KG1 (cell line): ENCODE measurements at regions not wholly inside any gene's neighbourhood (a gene's known extent, or its start where the extent isn't known, plus 50 kb on each side); places are given as distances from the start of the nearest gene placed in this dataset.
"Not testable (repeated sequence)": the region's sequence is repeated elsewhere in the genome, so short reads cannot be mapped to it uniquely, and the experiment has no call there.

Source experiments
- DNase-seq: peaks from one replicate; lab custom pipeline; 2025; lab: John Stamatoyannopoulos, UW

DNA sequence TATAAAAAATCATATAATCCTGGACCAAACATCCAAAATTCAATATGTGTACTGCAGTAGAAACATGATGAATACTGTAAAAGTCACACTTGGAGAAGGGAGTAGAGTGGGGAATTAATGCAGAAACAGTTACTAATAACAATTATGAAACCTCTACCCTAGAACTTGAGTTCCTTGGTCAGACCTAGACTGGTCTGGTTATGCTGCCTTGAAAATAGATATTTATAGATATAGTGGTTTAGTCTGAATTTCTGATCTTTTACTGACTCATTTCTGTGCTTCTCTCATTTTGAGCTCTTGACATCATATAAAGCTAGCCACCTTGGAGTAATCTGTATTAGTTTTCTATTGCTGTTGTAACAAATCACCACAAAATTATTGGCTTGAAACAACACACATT, 808.7 kb upstream of the CDH10 start:
- no peak for DNase-seq

GRCh38 chr5:25451294-25451693, 806.5 kb upstream of the CDH10 start:
- DNase-seq: no peak

GRCh38 chr5:25448646-25449045, 803.9 kb upstream of the CDH10 start:
- no peak for DNase-seq

DNA sequence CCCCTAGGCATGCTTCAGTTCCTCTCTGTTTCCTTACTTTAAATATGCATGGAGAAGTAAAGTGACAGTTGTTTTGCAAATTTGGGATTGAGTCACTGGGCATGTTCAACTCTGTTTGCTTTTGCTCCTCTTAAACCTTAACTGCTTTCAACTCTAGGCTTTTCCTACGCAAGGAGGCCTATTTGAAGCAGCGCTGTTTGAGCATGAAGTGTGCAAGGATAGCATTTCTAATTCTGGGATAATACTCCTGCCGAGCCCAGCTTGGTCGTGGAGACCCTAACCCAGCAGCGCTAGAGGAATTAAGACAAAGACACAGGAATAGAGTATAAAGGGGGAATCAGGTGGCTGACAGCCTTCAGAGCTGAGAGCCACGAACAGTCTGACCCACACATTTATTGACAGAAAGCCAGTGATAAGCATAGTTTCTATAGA, 803.4 kb upstream of the CDH10 start:
- DNase-seq: no peak

DNA sequence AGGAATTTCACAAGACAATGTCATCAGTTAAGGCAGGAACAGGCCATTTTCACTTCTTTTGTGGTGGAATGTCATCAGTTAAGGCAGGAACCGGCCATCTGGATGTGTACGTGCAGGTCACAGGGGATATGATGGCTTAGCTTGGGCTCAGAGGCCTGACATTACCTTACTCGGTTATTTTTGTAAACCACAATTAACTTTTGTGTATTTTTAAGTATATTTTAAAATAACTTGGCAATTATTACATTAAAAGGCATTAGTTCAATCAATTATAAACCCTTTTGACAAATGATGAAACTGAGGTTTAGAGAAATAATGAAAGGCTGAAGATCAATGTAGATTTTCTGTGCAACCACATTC, 801.3 kb upstream of the CDH10 start:
- DNase-seq: not testable (repeated sequence)

DNA sequence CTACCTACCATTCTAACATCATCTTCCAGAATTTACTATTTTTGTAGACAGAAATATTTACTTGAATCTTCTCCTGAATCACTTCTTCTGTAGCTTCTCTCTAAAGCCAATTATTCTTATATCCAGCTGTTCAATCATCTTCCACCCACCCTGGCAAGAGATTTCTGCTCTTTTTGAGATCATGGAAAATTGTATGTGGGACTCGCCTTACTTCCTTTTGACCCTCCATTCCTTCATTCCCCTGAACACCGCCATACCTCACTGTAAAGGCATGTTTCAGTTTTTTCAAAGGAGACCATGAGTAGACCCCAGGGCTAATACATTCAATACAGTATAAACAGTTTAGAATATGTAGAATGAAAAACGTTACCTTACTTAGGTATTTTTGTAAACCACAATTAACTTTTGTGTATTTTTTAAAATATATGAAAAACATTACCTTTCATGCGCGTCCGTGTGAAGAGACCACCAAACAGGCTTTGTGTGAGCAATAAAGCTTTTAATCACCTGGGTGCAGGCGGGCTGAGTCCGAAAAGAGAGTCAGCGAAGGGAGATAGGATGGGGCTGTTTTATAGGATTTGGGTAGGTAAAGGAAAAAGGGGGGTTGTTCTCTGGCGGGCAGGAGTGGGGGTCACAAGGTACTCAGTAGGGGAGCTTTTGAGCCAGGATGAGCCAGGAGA, 800.7 kb upstream of the CDH10 start:
- not testable (repeated sequence) for DNase-seq

GRCh38 chr5:25444697-25445096, 799.9 kb upstream of the CDH10 start:
- no peak for DNase-seq

- no peak for DNase-seq
These were observed 797.0 kb upstream of the CDH10 start for GRCh38 chr5:25441810-25442209.

DNA sequence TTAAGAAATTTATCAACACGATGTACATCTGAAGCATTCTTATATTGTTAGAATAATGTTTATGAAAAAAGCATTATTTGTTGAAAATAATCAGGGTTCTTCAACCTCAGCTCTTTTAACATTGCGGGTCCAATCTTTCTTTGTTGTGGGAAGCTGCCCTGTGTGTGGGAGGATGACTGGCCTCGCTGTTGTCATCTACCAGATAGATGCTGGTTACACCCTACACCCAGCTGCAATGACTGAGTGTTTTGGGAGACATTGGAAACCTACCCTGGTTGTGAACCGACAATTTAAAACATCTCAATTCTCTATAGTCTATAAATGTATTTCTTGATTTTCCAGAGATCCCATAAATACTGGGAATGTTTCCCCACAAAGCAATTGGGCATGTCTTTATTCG, 794.2 kb upstream of the CDH10 start:
- DNase-seq: no peak

- DNase-seq: not testable (repeated sequence)
These were observed 793.6 kb upstream of the CDH10 start for GRCh38 chr5:25438375-25438774.

GRCh38 chr5:25436452-25436851, 791.7 kb upstream of the CDH10 start:
- no peak for DNase-seq

DNA sequence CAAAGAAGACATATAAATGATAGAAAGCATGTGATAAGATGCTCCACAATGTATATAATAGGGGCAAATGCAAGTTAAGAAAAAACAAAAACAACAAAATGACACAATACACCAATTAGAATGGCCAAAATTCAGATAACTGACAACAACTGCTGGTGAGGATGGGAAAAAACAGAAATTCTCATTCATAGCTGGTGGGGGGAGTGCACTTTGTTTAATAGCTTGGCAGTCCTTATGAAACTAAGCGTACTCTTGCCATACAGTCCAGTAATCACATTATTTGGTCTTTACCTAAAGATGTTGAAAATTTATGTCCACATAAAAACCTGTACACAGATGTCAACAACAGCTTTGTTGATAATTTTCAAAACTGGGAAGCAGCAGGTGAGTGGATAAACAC, 791.1 kb upstream of the CDH10 start:
- no peak for DNase-seq

DNA sequence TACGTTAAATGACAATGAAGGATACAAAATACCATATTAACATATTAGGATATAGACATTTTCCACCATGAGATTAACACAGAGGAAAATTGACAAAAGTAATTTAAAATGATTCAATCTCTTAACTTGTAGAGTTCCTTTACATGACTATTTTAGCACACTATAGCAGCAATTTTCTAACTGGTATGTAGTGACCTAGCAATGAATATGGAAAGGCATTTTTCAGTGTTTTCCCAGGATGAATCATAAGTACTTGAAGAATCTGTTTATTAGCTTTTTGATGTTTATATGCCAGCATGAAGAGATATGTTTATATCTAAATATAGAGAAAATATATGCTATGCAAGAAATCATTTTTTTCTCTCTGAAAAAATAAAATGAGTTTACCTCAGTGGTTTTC, 782.5 kb upstream of the CDH10 start:
- DNase-seq: no peak

DNA sequence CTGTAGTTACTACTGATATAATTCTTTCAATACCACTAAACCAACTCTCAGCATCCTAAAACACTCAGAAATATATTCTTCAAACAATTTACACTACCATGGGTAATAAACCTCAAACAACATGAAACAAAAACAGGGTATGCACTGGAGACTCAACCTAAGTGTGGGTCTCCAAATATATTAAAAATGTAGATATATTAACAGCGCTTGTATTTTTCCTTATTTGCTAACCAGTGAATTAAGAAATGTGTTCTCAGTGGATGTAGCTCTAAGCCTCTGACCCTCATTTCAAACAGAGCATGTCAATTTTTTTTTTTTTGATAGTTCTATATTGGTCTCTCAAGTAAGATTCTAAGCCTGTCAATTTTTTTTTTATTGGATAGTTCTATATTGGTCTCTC, 778.5 kb upstream of the CDH10 start:
- no peak for DNase-seq

DNA sequence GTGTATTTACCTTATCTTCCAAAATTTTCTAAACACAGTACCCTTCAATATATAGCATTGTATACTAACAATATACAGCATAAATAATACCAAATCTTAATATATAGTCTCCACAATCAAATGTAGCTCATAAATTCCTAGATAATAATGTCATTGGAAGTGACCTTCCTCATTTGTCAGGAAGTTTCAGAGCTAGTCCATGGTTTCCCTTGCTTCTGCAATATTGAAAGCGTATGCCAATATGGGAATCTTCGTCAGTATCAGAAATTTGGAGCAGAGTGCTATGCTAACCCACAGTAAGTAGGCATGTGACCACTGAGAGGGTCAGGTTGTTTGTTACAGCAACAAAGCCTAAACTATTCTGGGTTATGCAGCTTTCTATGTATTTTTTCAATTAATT, 774.9 kb upstream of the CDH10 start:
- no peak for DNase-seq

DNA sequence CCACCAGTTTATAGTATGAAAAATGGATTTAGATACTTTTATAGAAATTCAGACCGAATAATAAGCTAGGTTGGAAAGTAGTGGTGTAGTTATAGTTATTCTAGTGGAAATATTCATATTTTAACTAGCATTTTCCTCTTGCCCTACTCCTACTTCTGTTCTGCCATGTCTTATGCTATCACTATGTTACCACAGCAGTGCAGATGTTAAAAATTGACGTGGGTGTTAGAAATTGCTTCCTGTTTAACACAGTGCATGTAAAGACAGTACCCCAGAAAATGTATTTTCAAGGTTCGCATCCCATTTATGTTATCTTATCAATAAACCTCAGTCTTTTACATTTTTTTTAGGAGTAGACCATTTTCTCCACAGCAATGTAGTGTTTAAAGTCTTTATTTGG, 774.2 kb upstream of the CDH10 start:
- DNase-seq: no peak

DNA sequence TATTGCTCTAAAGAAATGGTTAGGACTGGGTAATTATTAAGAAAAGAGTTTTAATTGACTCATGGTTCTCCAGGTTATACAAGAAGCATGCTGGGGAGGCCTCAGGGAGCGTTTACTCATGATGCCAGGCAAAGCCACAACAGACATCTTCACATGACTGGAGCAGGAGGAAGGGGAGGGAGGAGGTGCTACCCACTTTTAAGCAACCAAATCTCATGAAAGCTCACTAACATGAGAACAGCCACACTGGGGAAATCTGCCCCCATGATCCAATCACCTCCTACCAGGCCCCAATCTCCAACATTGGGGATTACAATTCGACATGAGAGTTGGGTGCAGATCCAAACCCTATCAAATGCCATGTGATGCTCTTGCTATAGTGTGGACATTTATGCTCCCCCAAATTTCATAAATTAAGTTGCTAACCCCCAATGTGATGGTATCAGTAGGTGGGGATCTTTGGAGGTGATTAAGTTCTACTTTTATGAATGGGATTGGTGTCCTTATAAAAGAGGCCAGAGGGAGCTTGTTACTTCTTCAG, 773.6 kb upstream of the CDH10 start:
- DNase-seq: no peak

- DNase-seq: no peak
These were observed 772.2 kb upstream of the CDH10 start for GRCh38 chr5:25416960-25417359.

- DNase-seq: no peak
These were observed 771.2 kb upstream of the CDH10 start for GRCh38 chr5:25415970-25416369.

DNA sequence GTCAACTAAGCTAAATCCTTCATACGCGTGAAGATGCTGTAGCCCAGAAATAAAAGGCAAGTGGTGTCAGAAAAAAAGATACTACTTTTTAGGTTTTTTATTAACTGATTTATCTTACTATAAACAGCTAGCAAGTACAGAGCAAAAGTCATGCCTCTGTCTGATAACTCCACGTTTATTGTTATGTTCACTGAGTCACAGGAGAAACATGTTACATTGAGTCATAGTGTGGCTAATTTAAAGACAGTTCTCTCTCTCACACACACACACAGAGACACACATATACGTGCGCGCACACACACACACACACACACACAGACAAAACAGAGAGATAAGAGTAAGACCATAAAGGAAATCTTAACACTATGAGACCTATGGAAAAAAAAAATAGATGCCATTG, 770.0 kb upstream of the CDH10 start:
- DNase-seq: no peak

- no peak for DNase-seq
These were observed 767.4 kb upstream of the CDH10 start for GRCh38 chr5:25412116-25412661.

- DNase-seq: not testable (repeated sequence)
These were observed 762.6 kb upstream of the CDH10 start for GRCh38 chr5:25407365-25407764.

DNA sequence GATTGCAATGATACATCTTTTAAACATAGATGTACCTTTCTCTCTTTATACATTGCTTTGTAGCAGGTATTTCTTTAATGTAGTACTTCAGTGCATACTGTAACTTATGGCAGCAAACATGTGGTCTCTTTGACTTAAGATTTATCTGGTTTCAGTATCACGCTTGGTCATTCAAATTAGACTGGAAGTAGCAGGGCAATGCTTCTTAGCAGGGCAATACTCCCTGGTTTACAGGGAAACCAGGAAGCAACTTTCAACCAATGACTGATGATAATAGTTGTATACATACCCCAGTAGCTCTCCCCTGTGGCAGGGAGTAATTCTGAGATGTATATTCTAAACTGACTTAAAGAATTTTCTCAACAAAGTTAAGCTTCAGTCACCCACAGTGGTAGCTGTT, 761.1 kb upstream of the CDH10 start:
- DNase-seq: no peak

DNA sequence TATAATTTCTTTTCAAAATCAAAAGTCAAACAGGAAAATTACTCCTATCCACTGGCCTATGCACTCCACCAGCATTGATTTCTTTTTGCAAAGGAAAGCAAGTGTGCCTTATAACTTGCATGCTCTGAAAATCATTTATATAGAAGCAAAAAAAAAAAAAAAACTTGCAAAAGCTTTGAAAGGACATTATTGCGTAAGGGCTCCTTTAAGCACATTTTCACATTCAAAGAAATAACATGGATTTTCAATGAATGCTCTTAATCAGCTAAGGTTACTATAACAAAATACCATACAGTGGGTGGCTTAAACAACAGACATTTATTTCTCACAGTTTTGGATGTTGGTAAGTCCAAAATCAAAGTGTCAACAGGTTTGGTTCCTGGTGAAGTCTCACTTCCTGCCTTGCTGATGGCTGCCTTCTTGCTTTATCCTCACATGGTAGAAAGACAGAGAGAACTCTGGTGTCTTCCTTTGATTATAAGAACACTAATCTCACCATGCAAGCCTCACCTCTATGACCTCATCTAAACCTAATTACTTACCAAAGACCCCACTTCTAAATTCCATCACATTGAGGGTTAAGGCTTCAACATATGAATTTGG, 755.2 kb upstream of the CDH10 start:
- DNase-seq: no peak
